AG08396 (cell line): ENCODE measurements at regions not wholly inside any gene's neighbourhood (a gene's known extent, or its start where the extent isn't known, plus 50 kb on each side); places are given as distances from the start of the nearest gene placed in this dataset.
"Not testable (repeated sequence)": the region's sequence is repeated elsewhere in the genome, so short reads cannot be mapped to it uniquely, and the experiment has no call there.

Source experiments
- DNase-seq: peaks from one replicate; pipeline ENCODE4 v3.0.0; 2012; ENCODE audit warnings: low spot score, mixed read lengths

- no peak for DNase-seq
Observed at GRCh38 chr6:97347111-97347510, 64.1 kb upstream of the MMS22L start.

- DNase-seq = no peak
Observed at GRCh38 chr6:97361286-97361685, 78.3 kb upstream of the MMS22L start.

GRCh38 chr6:97364327-97364726, 81.3 kb upstream of the MMS22L start:
- DNase-seq = no peak

- not testable (repeated sequence) for DNase-seq
Observed at GRCh38 chr6:97382071-97382470, 99.1 kb upstream of the MMS22L start.

- no peak for DNase-seq
Observed at GRCh38 chr6:97392735-97393134, 109.7 kb upstream of the MMS22L start.

- DNase-seq = peak; percentile 57
Observed at GRCh38 chr6:97394160-97394748, 111.2 kb upstream of the MMS22L start.

- no peak for DNase-seq
Observed at GRCh38 chr6:97396880-97397279, 113.9 kb upstream of the MMS22L start.

GRCh38 chr6:97399208-97399607, 116.2 kb upstream of the MMS22L start:
- DNase-seq = no peak

GRCh38 chr6:97401533-97401932, 118.5 kb upstream of the MMS22L start:
- DNase-seq = no peak

- no peak for DNase-seq
Observed at GRCh38 chr6:97405818-97406409, 122.9 kb upstream of the MMS22L start.

GRCh38 chr6:97406633-97407032, 123.6 kb upstream of the MMS22L start:
- DNase-seq = no peak

GRCh38 chr6:97411610-97412009, 128.6 kb upstream of the MMS22L start:
- no peak for DNase-seq

GRCh38 chr6:97412511-97412910, 129.5 kb upstream of the MMS22L start:
- DNase-seq = no peak

- no peak for DNase-seq
Observed at GRCh38 chr6:97422171-97422570, 139.2 kb upstream of the MMS22L start.

- no peak for DNase-seq
Observed at GRCh38 chr6:97423190-97423589, 140.2 kb upstream of the MMS22L start.

- no peak for DNase-seq
Observed at GRCh38 chr6:97427648-97428047, 144.6 kb upstream of the MMS22L start.

GRCh38 chr6:97437087-97437486, 154.1 kb upstream of the MMS22L start:
- peak; percentile 12 for DNase-seq

GRCh38 chr6:97438011-97438671, 155.1 kb upstream of the MMS22L start:
- DNase-seq = no peak

GRCh38 chr6:97440590-97441176, 157.7 kb upstream of the MMS22L start:
- DNase-seq = peak; percentile 7

- no peak for DNase-seq
Observed at GRCh38 chr6:97443408-97444080, 160.5 kb upstream of the MMS22L start.

GRCh38 chr6:97445407-97445806, 162.4 kb upstream of the MMS22L start:
- no peak for DNase-seq

GRCh38 chr6:97449444-97449966, 166.5 kb upstream of the MMS22L start:
- no peak for DNase-seq
